Smooth muscle cell (in vitro differentiated cells): ENCODE measurements at regions not wholly inside any gene's neighbourhood (a gene's known extent, or its start where the extent isn't known, plus 50 kb on each side); places are given as distances from the start of the nearest gene placed in this dataset.

Source experiments
- DNase-seq: peaks from one replicate; lab custom pipeline; 2025; ENCODE audit not compliant: unreplicated experiment; lab: John Stamatoyannopoulos, UW
- H2AFZ ChIP-seq: fragments of 200-600 bp; sonication (generic); 2 replicates; pipeline ENCODE4 v1.6.0; 2016; ENCODE audit warnings: antibody characterized with exemption, low read depth, mild to moderate bottlenecking
- H3F3A ChIP-seq: fragments of 200-600 bp; sonication (generic); 2 replicates; pipeline ENCODE4 v1.6.0; 2017; ENCODE audit warnings: antibody characterized with exemption, low read depth
- H3K27ac ChIP-seq: fragments of 200-600 bp; sonication (generic); 2 replicates; pipeline ENCODE4 v1.5.1; 2016; ENCODE audit warnings: low read depth, mild to moderate bottlenecking
- H3K27me3 ChIP-seq: fragments of 200-600 bp; sonication (generic); 2 replicates; pipeline ENCODE4 v1.6.1; 2016; ENCODE audit warnings: low read depth, mild to moderate bottlenecking
- H3K36me3 ChIP-seq: fragments of 200-600 bp; sonication (generic); 2 replicates; pipeline ENCODE4 v1.5.1; 2016; ENCODE audit warnings: low read depth
- H3K4me1 ChIP-seq: fragments of 200-600 bp; sonication (generic); 2 replicates; pipeline ENCODE4 v1.5.1; 2016; ENCODE audit warnings: low read depth
- H3K4me2 ChIP-seq: fragments of 200-600 bp; sonication (generic); 2 replicates; pipeline ENCODE4 v1.6.0; 2016; ENCODE audit warnings: mild to moderate bottlenecking
- H3K4me3 ChIP-seq: fragments of 200-600 bp; sonication (generic); 2 replicates; pipeline ENCODE4 v1.5.1; 2016; ENCODE audit warnings: mild to moderate bottlenecking
- H3K79me2 ChIP-seq: fragments of 200-600 bp; sonication (generic); 2 replicates; pipeline ENCODE4 v1.6.0; 2016; ENCODE audit warnings: low read depth, mild to moderate bottlenecking
- H3K9ac ChIP-seq: fragments of 200-600 bp; sonication (generic); 2 replicates; pipeline ENCODE4 v1.6.0; 2016; ENCODE audit warnings: low read depth
- H3K9me3 ChIP-seq: fragments of 200-600 bp; sonication (generic); replicated peaks from 2 replicates; pipeline ENCODE4 v1.5.1; 2016; ENCODE audit warnings: low read depth
- H4K20me1 ChIP-seq: fragments of 200-600 bp; sonication (generic); 2 replicates; pipeline ENCODE4 v1.6.0; 2016; ENCODE audit warnings: low read depth
- CTCF ChIP-seq: fragments of 200-600 bp; sonication (generic); IDR thresholded peaks from 2 replicates; pipeline ENCODE4 v1.5.1; 2017; ENCODE audit warnings: borderline replicate concordance, mild to moderate bottlenecking, antibody characterized with exemption; ENCODE audit not compliant: insufficient read depth, poor library complexity, severe bottlenecking
- WGBS: methylation state at CpG from one replicate; pipeline ENCODE4 v1.1.7; 2016; ENCODE audit warnings: low lambda C conversion rate; 5-methylcytosine and 5-hydroxymethylcytosine counted together

GRCh38 chr13:99636728-99637353 is 135.6 kb downstream of the TM9SF2 start:
- H3K27ac ChIP-seq, result no peak overlapping the region
- no peaks in the 10 kb centered on the region for H3K79me2 ChIP-seq
- no peaks in the 10 kb centered on the region for H4K20me1 ChIP-seq
- H3K27me3 ChIP-seq, result peaks cover 2% of the 10 kb centered on the region
- H3K9ac ChIP-seq, result no peak overlapping the region
- no peaks in the 10 kb centered on the region for H3K36me3 ChIP-seq
- 98% methylated on average over 7 of the region's 7 CpGs for whole genome bisulfite sequencing
- H3K4me1 ChIP-seq, result no peaks in the 10 kb centered on the region
- no peak overlapping the region for H3K4me2 ChIP-seq
- H3K9me3 ChIP-seq, result no peaks in the 10 kb centered on the region
- H3F3A ChIP-seq, result no peaks in the 10 kb centered on the region
- TF ChIP-seq CTCF, result no peak
- no peak overlapping the region for H2AFZ ChIP-seq
- no peak overlapping the region for H3K4me3 ChIP-seq
- DNase-seq, result no peak

- Histone ChIP-seq H3K79me2 (no peaks in the 10 kb centered on the region), H3K4me3 (no peak overlapping the region), H3K27me3 (peaks cover 2% of the 10 kb centered on the region), H3K4me1 (no peaks in the 10 kb centered on the region), H3K27ac (no peak overlapping the region), H3K9ac (no peak overlapping the region), H2AFZ (no peak overlapping the region), H3K4me2 (no peak overlapping the region), H4K20me1 (no peaks in the 10 kb centered on the region), H3F3A (no peaks in the 10 kb centered on the region), H3K36me3 (no peaks in the 10 kb centered on the region), H3K9me3 (no peaks in the 10 kb centered on the region)
- 75% methylated on average over 1 of the region's 1 CpG for WGBS
- no peak for TF ChIP-seq CTCF
- no peak for DNase-seq
Observed at GRCh38 chr13:99636306-99636705, 135.0 kb downstream of the TM9SF2 start.

GRCh38 chr13:99634672-99635071 is 133.4 kb downstream of the TM9SF2 start:
- Histone ChIP-seq H3K27ac (no peak overlapping the region), H3K79me2 (no peaks in the 10 kb centered on the region), H3F3A (no peaks in the 10 kb centered on the region), H3K4me2 (no peak overlapping the region), H3K9me3 (no peaks in the 10 kb centered on the region), H3K4me3 (no peak overlapping the region), H3K4me1 (peaks cover 15% of the 10 kb centered on the region), H3K9ac (no peak overlapping the region), H2AFZ (no peak overlapping the region), H4K20me1 (no peaks in the 10 kb centered on the region), H3K27me3 (peaks cover 12% of the 10 kb centered on the region), H3K36me3 (no peaks in the 10 kb centered on the region)
- no peak for DNase-seq
- 89% methylated on average over 7 of the region's 7 CpGs for WGBS
- no peak for TF ChIP-seq CTCF

GRCh38 chr13:99630269-99630898 is 129.1 kb downstream of the TM9SF2 start:
- Histone ChIP-seq H3K4me3 (no peak overlapping the region), H4K20me1 (no peaks in the 10 kb centered on the region), H2AFZ (no peak overlapping the region), H3K4me1 (peaks cover 30% of the 10 kb centered on the region), H3F3A (no peaks in the 10 kb centered on the region), H3K36me3 (no peaks in the 10 kb centered on the region), H3K9ac (no peak overlapping the region), H3K4me2 (no peak overlapping the region), H3K9me3 (no peaks in the 10 kb centered on the region), H3K79me2 (no peaks in the 10 kb centered on the region), H3K27me3 (peaks cover 10% of the 10 kb centered on the region), H3K27ac (no peak overlapping the region)
- no peak for DNase-seq
- TF ChIP-seq CTCF, result no peak
- 68% methylated on average over 3 of the region's 3 CpGs for WGBS
